Astrocyte (in vitro differentiated cells and primary cell): ENCODE measurements at regions not wholly inside any gene's neighbourhood (a gene's known extent, or its start where the extent isn't known, plus 50 kb on each side); places are given as distances from the start of the nearest gene placed in this dataset.

Experiments used
- DNase-seq: peaks from one replicate; pipeline ENCODE4 v3.0.0-alpha.2; 2010; ENCODE audit warnings: low read depth
- FAIRE-seq: peaks from 2 replicates; lab custom pipeline; 2011; peaks lifted over from hg19 to GRCh38; lab: Jason Lieb, UNC
- H2AFZ ChIP-seq: 2 replicates; pipeline ENCODE4 v1.6.0; 2012; ENCODE audit warnings: low read depth, low read length, inconsistent platforms
- H3K27ac ChIP-seq: 2 replicates; pipeline ENCODE4 v1.5.1; 2011; ENCODE audit warnings: low read depth, low read length, inconsistent platforms
- H3K27me3 ChIP-seq: 2 replicates; pipeline ENCODE4 v1.6.0; 2011; ENCODE audit warnings: low read length, inconsistent platforms; ENCODE audit not compliant: insufficient read depth
- H3K36me3 ChIP-seq: 2 replicates; pipeline ENCODE4 v1.5.1; 2011; ENCODE audit warnings: low read length, inconsistent platforms; ENCODE audit not compliant: insufficient read depth
- H3K4me1 ChIP-seq: 2 replicates; pipeline ENCODE4 v1.5.1; 2011; ENCODE audit warnings: low read length, inconsistent platforms; ENCODE audit not compliant: insufficient read depth
- H3K4me2 ChIP-seq: 2 replicates; pipeline ENCODE4 v1.6.0; 2012; ENCODE audit warnings: low read length, inconsistent platforms
- H3K4me3 ChIP-seq: 2 replicates; pipeline ENCODE4 v1.5.1; 2011; ENCODE audit warnings: low read depth, mild to moderate bottlenecking, low read length, inconsistent platforms; ENCODE audit not compliant: insufficient read depth
- H3K79me2 ChIP-seq: 2 replicates; pipeline ENCODE4 v1.6.0; 2012; ENCODE audit warnings: mild to moderate bottlenecking, low read length, inconsistent platforms; ENCODE audit not compliant: insufficient read depth
- H3K9ac ChIP-seq: 2 replicates; pipeline ENCODE4 v1.6.0; 2012; ENCODE audit warnings: mild to moderate bottlenecking, low read length, inconsistent platforms
- H3K9me3 ChIP-seq: 2 replicates; pipeline ENCODE4 v1.5.1; 2012; ENCODE audit warnings: low read depth, mild to moderate bottlenecking, low read length, inconsistent platforms; ENCODE audit not compliant: insufficient read depth
- H4K20me1 ChIP-seq: 2 replicates; pipeline ENCODE4 v1.6.0; 2012; ENCODE audit warnings: low read length, inconsistent platforms; ENCODE audit not compliant: insufficient read depth
- H3K27ac Mint-ChIP-seq: one replicate; pipeline ENCODE4 v1.8.0; 2021; ENCODE audit warnings: mild to moderate bottlenecking, mixed read lengths; ENCODE audit not compliant: unreplicated experiment
- H3K27me3 Mint-ChIP-seq: one replicate; pipeline ENCODE4 v1.8.0; 2021; ENCODE audit warnings: low read depth, mixed read lengths; ENCODE audit not compliant: unreplicated experiment
- H3K36me3 Mint-ChIP-seq: one replicate; pipeline ENCODE4 v1.8.0; 2021; ENCODE audit warnings: low read depth, mixed read lengths; ENCODE audit not compliant: unreplicated experiment
- H3K4me1 Mint-ChIP-seq: one replicate; pipeline ENCODE4 v1.8.0; 2021; ENCODE audit warnings: low read depth, mixed read lengths; ENCODE audit not compliant: unreplicated experiment
- H3K4me3 Mint-ChIP-seq: one replicate; pipeline ENCODE4 v1.8.0; 2021; ENCODE audit warnings: mild to moderate bottlenecking, moderate library complexity, mixed read lengths; ENCODE audit not compliant: unreplicated experiment
- H3K9me3 Mint-ChIP-seq: one replicate; pipeline ENCODE4 v1.8.0; 2021; ENCODE audit warnings: mild to moderate bottlenecking, mixed read lengths; ENCODE audit not compliant: unreplicated experiment
- EZH2 ChIP-seq: IDR thresholded peaks from 2 replicates; pipeline ENCODE4 v1.6.1; 2012; ENCODE audit warnings: mild to moderate bottlenecking, low read length, inconsistent platforms; ENCODE audit not compliant: insufficient read depth
- TF ChIP-seq, protein P1 (sequence below): IDR thresholded peaks from 2 replicates; pipeline ENCODE4 v1.5.1; 2011; ENCODE audit warnings: low read depth, mild to moderate bottlenecking, inconsistent platforms, low read length, moderate library complexity; ENCODE audit not compliant: insufficient read depth

DNA sequence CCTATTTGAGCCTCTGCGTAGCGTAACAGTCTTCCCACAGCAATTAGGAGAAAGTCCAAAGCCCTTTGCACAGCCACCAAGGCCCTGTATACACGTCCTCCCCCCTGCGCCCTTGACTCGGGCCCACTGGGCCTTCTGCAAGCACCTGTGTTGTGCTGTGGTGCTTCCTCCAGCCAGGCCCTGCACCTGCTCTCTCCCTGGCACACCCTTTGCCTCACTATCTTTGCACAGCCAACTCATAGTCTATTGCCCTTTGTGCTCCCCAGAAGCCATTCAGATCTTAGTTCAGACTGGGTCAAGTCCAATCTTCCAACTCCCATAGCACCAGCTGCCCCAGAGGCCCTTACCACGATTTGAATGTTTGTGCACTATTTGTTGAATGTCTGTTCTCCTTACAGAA is 271.6 kb upstream of the MGAT5 start:
- no peak overlapping the region for H3K4me2 ChIP-seq
- no peak overlapping the region for H3K27ac ChIP-seq
- no peaks in the 10 kb centered on the region for H3K79me2 ChIP-seq
- no peaks in the 10 kb centered on the region for H4K20me1 ChIP-seq
- peaks cover 13% of the 10 kb centered on the region for H3K27me3 Mint-ChIP-seq
- H3K4me3 ChIP-seq = no peak overlapping the region
- H3K27me3 ChIP-seq = no peaks in the 10 kb centered on the region
- H3K4me1 Mint-ChIP-seq = peaks cover 18% of the 10 kb centered on the region
- H3K36me3 Mint-ChIP-seq = peaks cover 4% of the 10 kb centered on the region
- H3K9me3 Mint-ChIP-seq = no peaks in the 10 kb centered on the region
- no peak overlapping the region for H3K9ac ChIP-seq
- H2AFZ ChIP-seq = no peak overlapping the region
- H3K36me3 ChIP-seq = no peaks in the 10 kb centered on the region
- no peak overlapping the region for H3K4me3 Mint-ChIP-seq
- FAIRE-seq = no peak
- H3K27ac Mint-ChIP-seq = no peak overlapping the region
- H3K9me3 ChIP-seq = no peaks in the 10 kb centered on the region
- no peak for DNase-seq
- peaks cover 6% of the 10 kb centered on the region for H3K4me1 ChIP-seq
- no peak for TF ChIP-seq EZH2
- TF ChIP-seq, protein P1, sequence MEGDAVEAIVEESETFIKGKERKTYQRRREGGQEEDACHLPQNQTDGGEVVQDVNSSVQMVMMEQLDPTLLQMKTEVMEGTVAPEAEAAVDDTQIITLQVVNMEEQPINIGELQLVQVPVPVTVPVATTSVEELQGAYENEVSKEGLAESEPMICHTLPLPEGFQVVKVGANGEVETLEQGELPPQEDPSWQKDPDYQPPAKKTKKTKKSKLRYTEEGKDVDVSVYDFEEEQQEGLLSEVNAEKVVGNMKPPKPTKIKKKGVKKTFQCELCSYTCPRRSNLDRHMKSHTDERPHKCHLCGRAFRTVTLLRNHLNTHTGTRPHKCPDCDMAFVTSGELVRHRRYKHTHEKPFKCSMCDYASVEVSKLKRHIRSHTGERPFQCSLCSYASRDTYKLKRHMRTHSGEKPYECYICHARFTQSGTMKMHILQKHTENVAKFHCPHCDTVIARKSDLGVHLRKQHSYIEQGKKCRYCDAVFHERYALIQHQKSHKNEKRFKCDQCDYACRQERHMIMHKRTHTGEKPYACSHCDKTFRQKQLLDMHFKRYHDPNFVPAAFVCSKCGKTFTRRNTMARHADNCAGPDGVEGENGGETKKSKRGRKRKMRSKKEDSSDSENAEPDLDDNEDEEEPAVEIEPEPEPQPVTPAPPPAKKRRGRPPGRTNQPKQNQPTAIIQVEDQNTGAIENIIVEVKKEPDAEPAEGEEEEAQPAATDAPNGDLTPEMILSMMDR = no peak

DNA sequence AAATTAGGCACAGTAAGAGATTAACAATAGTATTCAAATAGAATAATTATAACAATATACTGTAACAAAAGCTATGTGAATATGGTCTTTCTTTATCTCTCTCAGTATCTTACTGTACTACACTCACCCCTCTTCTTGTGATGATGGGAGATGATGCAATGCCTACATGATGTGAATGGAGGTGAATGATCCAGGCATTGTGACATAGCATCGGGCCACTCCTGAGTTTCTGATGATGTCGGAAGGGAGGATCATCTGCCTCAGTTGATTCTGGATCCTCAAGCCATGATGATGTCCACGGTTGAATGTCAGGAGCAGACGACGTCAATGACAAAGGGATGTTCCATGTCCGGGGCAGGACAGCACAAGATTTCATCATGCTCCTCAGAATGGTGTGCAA is 268.3 kb upstream of the MGAT5 start:
- peaks cover 28% of the 10 kb centered on the region for H3K4me1 Mint-ChIP-seq
- no peaks in the 10 kb centered on the region for H3K9me3 Mint-ChIP-seq

DNA sequence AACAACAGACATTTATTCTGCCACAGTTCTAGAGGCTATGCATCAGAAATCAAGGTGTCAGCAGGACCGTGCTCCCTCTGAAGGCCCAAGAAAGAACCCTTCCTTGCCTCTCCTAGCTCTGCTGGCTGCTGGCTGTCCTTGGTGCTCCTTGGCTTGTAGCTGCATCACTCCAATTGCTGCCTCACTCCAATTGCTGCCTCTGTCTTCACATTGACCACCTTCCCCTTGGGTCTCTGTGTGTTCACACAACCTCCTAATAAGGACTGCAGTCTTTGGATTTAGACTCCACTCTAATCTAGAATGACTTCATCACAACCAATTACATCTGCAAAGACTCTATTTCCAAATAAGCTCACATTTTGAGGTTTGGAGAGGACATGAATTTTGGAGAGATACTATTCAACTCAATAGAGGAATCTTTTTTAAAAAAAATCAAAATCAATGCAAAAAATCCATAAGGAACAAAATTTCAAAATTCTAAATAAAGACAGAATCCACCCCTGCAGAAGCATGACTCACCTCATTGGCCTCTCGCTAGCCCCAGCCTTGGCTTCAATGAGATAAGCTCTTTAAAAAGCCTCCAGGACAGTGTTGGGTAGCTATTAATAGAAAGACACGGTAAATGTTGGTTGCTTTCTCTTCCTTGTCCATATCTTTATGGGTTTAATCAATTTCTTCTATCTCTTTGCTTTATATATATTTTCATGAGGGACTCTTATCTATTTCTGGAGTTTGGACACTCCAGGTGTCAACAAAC is 267.6 kb upstream of the MGAT5 start:
- Mint-ChIP-seq H3K9me3 (no peaks in the 10 kb centered on the region), H3K27me3 (peaks cover 4% of the 10 kb centered on the region), H3K4me1 (peaks cover 28% of the 10 kb centered on the region), H3K4me3 (no peak overlapping the region), H3K27ac (peak overlapping the region; percentile 84), H3K36me3 (peaks cover 4% of the 10 kb centered on the region)
- H4K20me1 ChIP-seq = no peaks in the 10 kb centered on the region
- H3K9me3 ChIP-seq = no peaks in the 10 kb centered on the region
- H3K4me1 ChIP-seq = peaks cover 6% of the 10 kb centered on the region
- no peaks in the 10 kb centered on the region for H3K79me2 ChIP-seq
- H3K27me3 ChIP-seq = no peaks in the 10 kb centered on the region
- no peak overlapping the region for H3K4me3 ChIP-seq
- peak; percentile 60 for DNase-seq
- no peak for FAIRE-seq
- H3K9ac ChIP-seq = no peak overlapping the region
- no peak overlapping the region for H2AFZ ChIP-seq
- H3K4me2 ChIP-seq = peak overlapping the region; percentile 46
- TF ChIP-seq, protein P1 = no peak
- no peak for TF ChIP-seq EZH2
- H3K36me3 ChIP-seq = no peaks in the 10 kb centered on the region
- no peak overlapping the region for H3K27ac ChIP-seq

More for the DNA sequence above, 268.3 kb upstream of the MGAT5 start:
- no peak for TF ChIP-seq EZH2
- Histone ChIP-seq H3K4me3 (no peak overlapping the region), H3K4me1 (peaks cover 6% of the 10 kb centered on the region), H4K20me1 (no peaks in the 10 kb centered on the region), H3K9ac (no peak overlapping the region), H3K9me3 (no peaks in the 10 kb centered on the region), H3K4me2 (no peak overlapping the region), H3K36me3 (no peaks in the 10 kb centered on the region), H2AFZ (no peak overlapping the region), H3K27me3 (no peaks in the 10 kb centered on the region), H3K79me2 (no peaks in the 10 kb centered on the region), H3K27ac (no peak overlapping the region)
- Mint-ChIP-seq H3K27ac (peak overlapping the region; percentile 59), H3K36me3 (peaks cover 4% of the 10 kb centered on the region), H3K27me3 (peaks cover 2% of the 10 kb centered on the region), H3K4me3 (no peak overlapping the region)
- no peak for FAIRE-seq
- no peak for DNase-seq
